ENCODE measurements at regions not wholly inside any gene's neighbourhood (a gene's known extent, or its start where the extent isn't known, plus 50 kb on each side); places are given as distances from the start of the nearest gene placed in this dataset.

- TF ChIP-seq, protein P1, sequence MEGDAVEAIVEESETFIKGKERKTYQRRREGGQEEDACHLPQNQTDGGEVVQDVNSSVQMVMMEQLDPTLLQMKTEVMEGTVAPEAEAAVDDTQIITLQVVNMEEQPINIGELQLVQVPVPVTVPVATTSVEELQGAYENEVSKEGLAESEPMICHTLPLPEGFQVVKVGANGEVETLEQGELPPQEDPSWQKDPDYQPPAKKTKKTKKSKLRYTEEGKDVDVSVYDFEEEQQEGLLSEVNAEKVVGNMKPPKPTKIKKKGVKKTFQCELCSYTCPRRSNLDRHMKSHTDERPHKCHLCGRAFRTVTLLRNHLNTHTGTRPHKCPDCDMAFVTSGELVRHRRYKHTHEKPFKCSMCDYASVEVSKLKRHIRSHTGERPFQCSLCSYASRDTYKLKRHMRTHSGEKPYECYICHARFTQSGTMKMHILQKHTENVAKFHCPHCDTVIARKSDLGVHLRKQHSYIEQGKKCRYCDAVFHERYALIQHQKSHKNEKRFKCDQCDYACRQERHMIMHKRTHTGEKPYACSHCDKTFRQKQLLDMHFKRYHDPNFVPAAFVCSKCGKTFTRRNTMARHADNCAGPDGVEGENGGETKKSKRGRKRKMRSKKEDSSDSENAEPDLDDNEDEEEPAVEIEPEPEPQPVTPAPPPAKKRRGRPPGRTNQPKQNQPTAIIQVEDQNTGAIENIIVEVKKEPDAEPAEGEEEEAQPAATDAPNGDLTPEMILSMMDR (IDR thresholded peaks at IDR 0.05; ENCODE audit: low read length): no peak
- TF ChIP-seq EZH2 (optimal IDR thresholded peaks at IDR 0.05; ENCODE audit: low read depth, low read length): no peak
Observed at GRCh38 chr2:204133476-204133875, 196.9 kb downstream of the ICOS start.
